Spleen (tissue), 11 donors: ENCODE measurements at regions not wholly inside any gene's neighbourhood (a gene's known extent, or its start where the extent isn't known, plus 50 kb on each side); places are given as distances from the start of the nearest gene placed in this dataset.

Experiments used
- DNase-seq: peaks from one replicate; pipeline ENCODE4 v3.0.0-alpha.2; 2020
- H3K27ac ChIP-seq, 8 donors: fragments of 200-600 bp; sonication (generic) in 7 of 8; 1 replicate in 4 of 8; 2 replicates in 4 of 8; pipeline versions ENCODE4 v1.5.0 to v1.8.0; 2016 to 2021; ENCODE audit warnings: inconsistent platforms in 4 of 8, mild to moderate bottlenecking in 4 of 8, moderate library complexity in 1 of 8
- H3K27me3 ChIP-seq, 7 donors: fragments of 200-600 bp; sonication (generic) in 6 of 7; replicated peaks in 1 of 7; 1 replicate in 4 of 7; 2 replicates in 3 of 7; pipeline versions ENCODE4 v1.5.0 to v1.8.0; 2016 to 2021; ENCODE audit warnings: inconsistent platforms in 3 of 7, mild to moderate bottlenecking in 1 of 7
- H3K36me3 ChIP-seq, 6 donors: fragments of 200-600 bp; sonication (generic) in 5 of 6; 1 replicate in 4 of 6; 2 replicates in 2 of 6; pipeline versions ENCODE4 v1.5.0 to v1.8.0; 2016 to 2021; ENCODE audit warnings: inconsistent platforms in 2 of 6
- H3K4me1 ChIP-seq, 6 donors: fragments of 200-600 bp; sonication (generic) in 5 of 6; 1 replicate in 3 of 6; 2 replicates in 3 of 6; pipeline versions ENCODE4 v1.5.0 to v1.8.0; 2016 to 2021; ENCODE audit warnings: inconsistent platforms in 3 of 6
- H3K4me3 ChIP-seq, 8 donors: fragments of 200-600 bp; sonication (generic) in 7 of 8; 1 replicate in 4 of 8; 2 replicates in 4 of 8; pipeline versions ENCODE4 v1.5.0 to v1.8.0; 2016 to 2021; ENCODE audit warnings: inconsistent platforms in 4 of 8, mild to moderate bottlenecking in 4 of 8, moderate library complexity in 2 of 8
- H3K9me3 ChIP-seq, 8 donors: fragments of 200-600 bp; sonication (generic) in 7 of 8; 1 replicate in 4 of 8; 2 replicates in 4 of 8; pipeline versions ENCODE4 v1.5.0 to v1.8.0; 2016 to 2021; ENCODE audit warnings: inconsistent platforms in 4 of 8
- POLR2A ChIP-seq, 3 donors: fragments of 450-650 bp; IDR thresholded peaks; one replicate each; pipeline ENCODE4 v1.5.1; 2017; ENCODE audit warnings: antibody characterized with exemption in 3 of 3, mild to moderate bottlenecking in 1 of 3
- POLR2AphosphoS5 ChIP-seq, 3 donors: sonication (generic); formaldehyde crosslinking; IDR thresholded peaks; one replicate each; pipeline ENCODE4 v1.5.1; 2017; ENCODE audit warnings: antibody characterized with exemption in 3 of 3
- WGBS, 5 donors: extraction: QIAGEN DNeasy Blood & Tissue Kit in 3 of 5; methylation state at CpG; one replicate each; pipeline versions ENCODE4 v1.1.5 to v1.1.7; 2013 to 2018; 5-methylcytosine and 5-hydroxymethylcytosine counted together
- intact Hi-C: fragments of 100-400 bp; cut with DNase I; formaldehyde crosslinking; loops from one replicate; pipeline ENCODE4 v1.15.0; 2023; ENCODE audit warnings: low total_unique reads
- TF ChIP-seq, protein P1 (sequence below), 11 experiments: fragments of 200-600 bp in 7 of 11; fragments of 450-650 bp in 4 of 11; sonication (generic) in 4 of 11; IDR thresholded peaks in 8 of 11; conservative IDR thresholded peaks in 3 of 11; 1 replicate in 7 of 11; 2 replicates in 4 of 11; pipeline versions ENCODE4 v1.4.0 to v1.8.0; 2016 to 2021; ENCODE audit warnings: antibody characterized with exemption in 11 of 11, inconsistent platforms in 4 of 11, mild to moderate bottlenecking in 1 of 11
- donor health status: healthy with polysubstance abuse.
- donor health status: DM: no; HTN: no; CAD: no; lungs with moderate emphysema.
- donor health status: DM: no; HTN: no; CAD: no.
- donor health status: Bipolar disorder and iron deficiency.
- donor health status: healthy.
- donor health status: DM: no; HTN: no; CAD: no.
- donor health status: DM: yes; HTN: yes; CAD: no.

DNA sequence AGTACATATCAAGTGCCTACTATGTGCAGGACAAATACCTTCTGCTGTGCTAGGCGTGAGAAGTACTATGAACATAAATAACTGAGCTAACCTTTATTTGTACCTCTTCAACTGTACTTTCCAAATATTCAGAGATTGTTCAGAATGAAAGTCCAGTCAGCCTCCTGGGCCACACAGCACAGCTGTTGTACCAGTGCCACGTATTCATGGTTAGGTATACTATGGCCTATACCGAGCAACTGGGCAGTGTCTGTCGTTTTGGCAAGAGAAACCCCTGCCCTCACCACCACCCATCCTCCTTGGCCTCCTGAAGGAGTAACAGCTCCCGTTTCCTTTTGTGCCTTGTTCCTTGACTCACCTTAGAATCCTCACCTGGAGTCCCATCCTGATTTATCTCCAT is 53.0 kb downstream of the RASSF10 start:
- Histone ChIP-seq H3K27me3 (peaks cover 0 to 4% (median 0%) of the 10 kb centered on the region in 7 donors), H3K4me3 (no peak overlapping the region), H3K9me3 (no peaks in the 10 kb centered on the region), H3K4me1 (no peaks in the 10 kb centered on the region), H3K36me3 (no peaks in the 10 kb centered on the region), H3K27ac (no peak overlapping the region)
- intact Hi-C loops = no loop called here
- WGBS, 5 donors = 71 to 87% (median 80%) methylated on average over 5 of the region's 5 CpGs
- DNase-seq = no peak
- TF ChIP-seq, protein P1, sequence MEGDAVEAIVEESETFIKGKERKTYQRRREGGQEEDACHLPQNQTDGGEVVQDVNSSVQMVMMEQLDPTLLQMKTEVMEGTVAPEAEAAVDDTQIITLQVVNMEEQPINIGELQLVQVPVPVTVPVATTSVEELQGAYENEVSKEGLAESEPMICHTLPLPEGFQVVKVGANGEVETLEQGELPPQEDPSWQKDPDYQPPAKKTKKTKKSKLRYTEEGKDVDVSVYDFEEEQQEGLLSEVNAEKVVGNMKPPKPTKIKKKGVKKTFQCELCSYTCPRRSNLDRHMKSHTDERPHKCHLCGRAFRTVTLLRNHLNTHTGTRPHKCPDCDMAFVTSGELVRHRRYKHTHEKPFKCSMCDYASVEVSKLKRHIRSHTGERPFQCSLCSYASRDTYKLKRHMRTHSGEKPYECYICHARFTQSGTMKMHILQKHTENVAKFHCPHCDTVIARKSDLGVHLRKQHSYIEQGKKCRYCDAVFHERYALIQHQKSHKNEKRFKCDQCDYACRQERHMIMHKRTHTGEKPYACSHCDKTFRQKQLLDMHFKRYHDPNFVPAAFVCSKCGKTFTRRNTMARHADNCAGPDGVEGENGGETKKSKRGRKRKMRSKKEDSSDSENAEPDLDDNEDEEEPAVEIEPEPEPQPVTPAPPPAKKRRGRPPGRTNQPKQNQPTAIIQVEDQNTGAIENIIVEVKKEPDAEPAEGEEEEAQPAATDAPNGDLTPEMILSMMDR (IDR thresholded peaks at IDR 0.05 in 8 of 11, conservative IDR thresholded peaks at IDR 0.05 in 3 of 11) = no peak
- TF ChIP-seq POLR2A (IDR thresholded peaks at IDR 0.05) (no peak), POLR2AphosphoS5 (IDR thresholded peaks at IDR 0.05) (no peak)

DNA sequence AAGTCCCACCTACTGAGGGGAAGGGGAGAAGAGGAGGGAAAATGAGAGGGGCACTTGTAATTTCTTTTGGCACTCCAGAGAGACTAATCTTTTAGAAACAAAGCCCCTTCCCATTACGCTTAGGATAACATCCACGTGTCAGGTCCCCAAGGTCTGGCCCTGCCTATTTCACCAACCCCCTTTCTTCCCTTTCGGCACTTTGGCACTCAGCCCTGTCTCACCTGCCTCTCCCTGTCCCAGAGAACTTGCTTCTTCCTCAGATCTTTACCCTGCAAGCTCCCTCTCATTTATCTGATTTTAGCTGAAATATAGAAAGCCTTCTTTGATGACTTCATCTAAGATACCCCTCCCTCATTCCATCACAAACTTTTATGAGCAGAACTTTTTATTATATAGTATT is 55.5 kb downstream of the RASSF10 start:
- intact Hi-C loops = no loop called here
- H3K4me1 ChIP-seq = no peaks in the 10 kb centered on the region
- no peaks in the 10 kb centered on the region for H3K9me3 ChIP-seq
- WGBS, 5 donors = 71 to 86% (median 80%) methylated on average over 3 of the region's 3 CpGs
- H3K36me3 ChIP-seq = no peaks in the 10 kb centered on the region
- H3K27ac ChIP-seq = no peak overlapping the region
- no peak for DNase-seq
- H3K4me3 ChIP-seq = no peak overlapping the region
- TF ChIP-seq POLR2A (IDR thresholded peaks at IDR 0.05) (no peak), POLR2AphosphoS5 (IDR thresholded peaks at IDR 0.05) (no peak)
- TF ChIP-seq, protein P1 (IDR thresholded peaks at IDR 0.05 in 8 of 11, conservative IDR thresholded peaks at IDR 0.05 in 3 of 11) = no peak
- H3K27me3 ChIP-seq = peaks cover 0 to 4% (median 0%) of the 10 kb centered on the region in 7 donors

DNA sequence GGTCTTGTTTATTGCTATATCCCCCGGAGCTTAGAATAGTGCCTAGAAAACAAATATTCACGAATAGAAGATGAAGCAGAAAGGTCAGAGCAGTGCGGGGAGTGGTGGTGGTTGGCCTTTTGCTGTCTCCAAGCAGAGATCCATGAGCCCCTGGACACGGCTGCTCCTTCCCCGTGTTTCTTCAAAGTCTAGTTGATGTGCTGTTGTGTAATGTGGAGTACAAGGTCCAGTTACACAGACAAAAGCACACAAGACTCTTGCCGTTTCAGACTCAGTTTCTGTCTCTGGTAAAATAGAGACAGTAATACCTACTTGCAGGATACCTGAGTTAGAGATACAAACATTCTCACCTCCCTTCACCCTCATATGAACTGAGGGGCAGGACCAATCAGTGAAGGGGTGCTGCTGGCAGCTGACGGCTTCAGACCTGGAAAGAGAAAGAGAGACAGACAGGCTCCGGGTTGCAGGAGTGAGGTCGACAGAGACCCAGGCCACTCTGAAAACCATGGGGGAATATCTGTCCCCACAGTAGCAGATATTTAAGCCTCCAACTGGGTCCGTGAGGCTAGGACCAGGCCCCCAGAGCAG is 56.2 kb downstream of the RASSF10 start:
- Histone ChIP-seq H3K27me3 (peaks cover 0 to 4% (median 0%) of the 10 kb centered on the region in 7 donors), H3K4me1 (no peaks in the 10 kb centered on the region), H3K36me3 (no peaks in the 10 kb centered on the region), H3K27ac (no peak overlapping the region), H3K4me3 (no peak overlapping the region), H3K9me3 (no peaks in the 10 kb centered on the region)
- DNase-seq = no peak
- 76 to 92% (median 83%) methylated on average over 10 of the region's 10 CpGs for WGBS, 5 donors
- TF ChIP-seq, protein P1 (IDR thresholded peaks at IDR 0.05 in 8 of 11, conservative IDR thresholded peaks at IDR 0.05 in 3 of 11) = no peak
- no peak for TF ChIP-seq POLR2AphosphoS5 (IDR thresholded peaks at IDR 0.05)
- no peak for TF ChIP-seq POLR2A (IDR thresholded peaks at IDR 0.05)
- intact Hi-C loops = no loop called here

DNA sequence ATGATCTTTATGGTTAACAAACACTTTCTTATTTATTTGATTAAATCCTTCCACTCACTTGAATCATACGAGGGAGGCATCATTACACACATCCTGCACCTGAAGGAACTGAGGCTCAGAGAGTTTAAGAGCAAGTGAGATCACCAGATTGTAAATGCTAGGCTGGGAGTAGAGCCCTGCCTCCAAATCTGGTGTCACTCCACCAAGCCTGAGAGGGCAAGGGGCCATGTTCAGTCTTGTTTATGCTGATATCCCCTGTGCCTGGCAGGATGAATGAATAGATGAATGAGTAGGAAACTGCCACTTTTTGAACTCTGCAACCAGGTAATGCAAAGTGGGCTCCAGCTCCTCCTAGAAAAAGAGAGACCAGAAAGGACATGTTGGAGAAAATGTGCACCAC is 59.1 kb downstream of the RASSF10 start:
- no peaks in the 10 kb centered on the region for H3K4me1 ChIP-seq
- 73 to 88% (median 85%) methylated on average over 1 of the region's 1 CpG for WGBS, 5 donors
- no peak for DNase-seq
- H3K4me3 ChIP-seq = no peak overlapping the region
- no peaks in the 10 kb centered on the region for H3K9me3 ChIP-seq
- no peaks in the 10 kb centered on the region for H3K36me3 ChIP-seq
- H3K27ac ChIP-seq = no peak overlapping the region
- intact Hi-C loops = no loop called here
- TF ChIP-seq, protein P1 (IDR thresholded peaks at IDR 0.05 in 8 of 11, conservative IDR thresholded peaks at IDR 0.05 in 3 of 11) = no peak
- no peak for TF ChIP-seq POLR2AphosphoS5 (IDR thresholded peaks at IDR 0.05)
- H3K27me3 ChIP-seq = peaks cover 0 to 3% (median 0%) of the 10 kb centered on the region in 7 donors
